NCI-H82 (cell line): ENCODE measurements at regions not wholly inside any gene's neighbourhood (a gene's known extent, or its start where the extent isn't known, plus 50 kb on each side); places are given as distances from the start of the nearest gene placed in this dataset.
A peak's percentile ranks its signal among the peaks of the same experiment; 100 is the strongest.

Source experiments
- DNase-seq: peaks from one replicate; lab custom pipeline; 2025; lab: John Stamatoyannopoulos, UW

- DNase-seq: no peak
Observed at GRCh38 chr7:88700725-88701124, 58.8 kb upstream of the ZNF804B start.

- no peak for DNase-seq
Observed at GRCh38 chr7:88694207-88694606, 65.3 kb upstream of the ZNF804B start.

GRCh38 chr7:88693131-88693530, 66.4 kb upstream of the ZNF804B start:
- no peak for DNase-seq

- no peak for DNase-seq
Observed at GRCh38 chr7:88692493-88692892, 67.0 kb upstream of the ZNF804B start.

GRCh38 chr7:88689821-88690220, 69.7 kb upstream of the ZNF804B start:
- no peak for DNase-seq

- no peak for DNase-seq
Observed at GRCh38 chr7:88688222-88688621, 71.3 kb upstream of the ZNF804B start.

GRCh38 chr7:88686468-88687229, 72.9 kb upstream of the ZNF804B start:
- DNase-seq: no peak

GRCh38 chr7:88681682-88682081, 77.8 kb upstream of the ZNF804B start:
- DNase-seq: no peak

GRCh38 chr7:88670536-88670935, 89.0 kb upstream of the ZNF804B start:
- DNase-seq: no peak

GRCh38 chr7:88669913-88670312, 89.6 kb upstream of the ZNF804B start:
- DNase-seq: no peak

- peak; percentile 72 for DNase-seq
Observed at GRCh38 chr7:88668591-88668990, 90.9 kb upstream of the ZNF804B start.

- no peak for DNase-seq
Observed at GRCh38 chr7:88666626-88667025, 92.9 kb upstream of the ZNF804B start.

GRCh38 chr7:88665892-88666514, 93.5 kb upstream of the ZNF804B start:
- no peak for DNase-seq

GRCh38 chr7:88664630-88665233, 94.8 kb upstream of the ZNF804B start:
- DNase-seq: no peak

GRCh38 chr7:88661921-88662320, 97.6 kb upstream of the ZNF804B start:
- DNase-seq: no peak

- DNase-seq: no peak
Observed at GRCh38 chr7:88647825-88648224, 111.7 kb upstream of the ZNF804B start.

- no peak for DNase-seq
Observed at GRCh38 chr7:88638583-88638982, 120.9 kb upstream of the ZNF804B start.

GRCh38 chr7:88637795-88638194, 121.7 kb upstream of the ZNF804B start:
- no peak for DNase-seq

- no peak for DNase-seq
Observed at GRCh38 chr7:88635149-88635548, 124.4 kb upstream of the ZNF804B start.

- DNase-seq: no peak
Observed at GRCh38 chr7:88629559-88629958, 129.9 kb upstream of the ZNF804B start.

- no peak for DNase-seq
Observed at GRCh38 chr7:88628363-88629085, 131.0 kb upstream of the ZNF804B start.

GRCh38 chr7:88617185-88617584, 142.3 kb upstream of the ZNF804B start:
- DNase-seq: no peak

- no peak for DNase-seq
Observed at GRCh38 chr7:88615336-88615735, 144.2 kb upstream of the ZNF804B start.
